ENCODE measurements at regions not wholly inside any gene's neighbourhood (a gene's known extent, or its start where the extent isn't known, plus 50 kb on each side); places are given as distances from the start of the nearest gene placed in this dataset.
A peak's percentile ranks its signal among the peaks of the same experiment; 100 is the strongest.

- intact Hi-C loops (cut with DNase I) = no loop called here
- Histone ChIP-seq H3K9me3 (peaks cover 0 to 2% (median 0%) of the 10 kb centered on the region in 11 donors), H3K4me3 (no peak overlapping the region), H3K27ac (no peak overlapping the region), H3K36me3 (no peaks in the 10 kb centered on the region), H3K27me3 (no peaks in the 10 kb centered on the region), H3K4me1 (peaks cover 0 to 13% (median 5%) of the 10 kb centered on the region in 9 donors)
- no peak for DNase-seq
- 84 to 94% methylated on average over 2 of the region's 2 CpGs for WGBS, 2 donors
- no peak for TF ChIP-seq CTCF (IDR thresholded peaks at IDR 0.05)
- no peak for ATAC-seq
Measured at GRCh38 chr9:82404196-82404870, 415.8 kb downstream of the SPATA31D1 start.

- Histone ChIP-seq H3K36me3 (no peaks in the 10 kb centered on the region), H3K4me1 (peaks cover 0 to 13% (median 5%) of the 10 kb centered on the region in 9 donors), H3K27me3 (no peaks in the 10 kb centered on the region), H3K27ac (no peak overlapping the region), H3K9me3 (peaks cover 0 to 2% (median 0%) of the 10 kb centered on the region in 11 donors), H3K4me3 (no peak overlapping the region)
- ATAC-seq = peak in 2 of 8 donors; percentile 31 to 49
- intact Hi-C loops (cut with DNase I) = no loop called here
- WGBS, 2 donors = 11 to 16% methylated on average over 4 of the region's 4 CpGs
- no peak for TF ChIP-seq CTCF (IDR thresholded peaks at IDR 0.05)
- no peak for DNase-seq
Measured at GRCh38 chr9:82404881-82405280, 416.3 kb downstream of the SPATA31D1 start.

GRCh38 chr9:82406456-82407085 is 418.0 kb downstream of the SPATA31D1 start:
- H3K4me3 ChIP-seq = no peak overlapping the region
- TF ChIP-seq CTCF (IDR thresholded peaks at IDR 0.05) = no peak
- no peak for DNase-seq
- ATAC-seq = no peak
- H3K27me3 ChIP-seq = no peaks in the 10 kb centered on the region
- WGBS, 2 donors = 82 to 85% methylated on average over 3 of the region's 3 CpGs
- H3K27ac ChIP-seq = no peak overlapping the region
- no peaks in the 10 kb centered on the region for H3K36me3 ChIP-seq
- H3K4me1 ChIP-seq = peaks cover 0 to 13% (median 5%) of the 10 kb centered on the region in 9 donors
- intact Hi-C loops (cut with DNase I) = no loop called here
- peaks cover 0 to 2% (median 0%) of the 10 kb centered on the region in 11 donors for H3K9me3 ChIP-seq

- DNase-seq = no peak
- Histone ChIP-seq H3K9me3 (peaks cover 0 to 15% (median 0%) of the 10 kb centered on the region in 11 donors), H3K4me1 (peaks cover 0 to 3% (median under 1%) of the 10 kb centered on the region in 9 donors), H3K4me3 (no peak overlapping the region), H3K36me3 (no peaks in the 10 kb centered on the region), H3K27ac (no peak overlapping the region), H3K27me3 (no peaks in the 10 kb centered on the region)
- intact Hi-C loops (cut with DNase I) = no loop called here
- no peak for TF ChIP-seq CTCF (IDR thresholded peaks at IDR 0.05)
- no peak for ATAC-seq
Measured at GRCh38 chr9:82410306-82410705, 421.7 kb downstream of the SPATA31D1 start.

All from heart right ventricle (tissue), 16 donors.